Endothelial cell of umbilical vein (primary cell): ENCODE measurements at regions not wholly inside any gene's neighbourhood (a gene's known extent, or its start where the extent isn't known, plus 50 kb on each side); places are given as distances from the start of the nearest gene placed in this dataset.

Source experiments
- BruUV-seq: library from RNA; stranded (reverse); fragments of 400-500 nt; replicated peaks from 2 replicates; lab custom pipeline; 2021; lab: Mats Ljungman, UMichigan
- CTCF ChIA-PET: fragments of 300-600, 350-600 bp; sonication (Branson Sonifier 250); formaldehyde crosslinking; loops from one replicate; lab custom pipeline; 2021; ENCODE audit warnings: antibody characterized with exemption, inconsistent platforms; lab: Charles Lee
- POLR2A ChIA-PET: fragments of 300-600, 350-600 bp; sonication (Branson Sonifier 250); formaldehyde crosslinking; loops from one replicate; lab custom pipeline; 2021; ENCODE audit warnings: antibody characterized with exemption, inconsistent platforms; lab: Charles Lee
- DNase-seq: peaks from one replicate; pipeline ENCODE4 v3.0.0-alpha.2; 2011; ENCODE audit warnings: low read depth, low spot score
- FAIRE-seq: peaks from 2 replicates; lab custom pipeline; 2011; peaks lifted over from hg19 to GRCh38; lab: Jason Lieb, UNC
- H2AFZ ChIP-seq: 2 replicates; pipeline ENCODE4 v1.6.0; 2012; ENCODE audit warnings: low read depth, low read length, control low read depth, inconsistent platforms
- H3K27ac ChIP-seq: 2 replicates; pipeline ENCODE4 v1.5.1; 2011; ENCODE audit warnings: low read depth, mild to moderate bottlenecking, control low read depth, low read length, moderate library complexity; ENCODE audit not compliant: insufficient read depth
- H3K27me3 ChIP-seq, 2 experiments: 2 replicates each; pipeline versions ENCODE4 v1.6.0 to v1.6.1; 2011; ENCODE audit warnings: low read length in 2 of 2, mixed read lengths in 1 of 2; ENCODE audit not compliant: control insufficient read depth in 2 of 2, insufficient read depth in 2 of 2
- H3K36me3 ChIP-seq, 2 experiments: 2 replicates in 1 of 2; 3 replicates in 1 of 2; pipeline ENCODE4 v1.5.1; 2011; ENCODE audit warnings: low read length in 2 of 2, mild to moderate bottlenecking in 1 of 2, moderate library complexity in 1 of 2; ENCODE audit not compliant: control insufficient read depth in 2 of 2, insufficient read depth in 2 of 2; ENCODE audit errors: extremely low read depth in 1 of 2
- H3K4me1 ChIP-seq: 3 replicates; pipeline ENCODE4 v1.5.1; 2011; ENCODE audit warnings: mild to moderate bottlenecking, low read length; ENCODE audit not compliant: control insufficient read depth, insufficient read depth; ENCODE audit errors: extremely low read depth
- H3K4me2 ChIP-seq: 2 replicates; pipeline ENCODE4 v1.6.1; 2011; ENCODE audit warnings: low read length, control low read depth, mixed read lengths; ENCODE audit not compliant: insufficient read depth
- H3K4me3 ChIP-seq, 3 experiments: fragments of 200-600 bp in 1 of 3; sonication (generic), shearing (Covaris generic) in 1 of 3; replicated peaks in 1 of 3; 2 replicates each; pipeline ENCODE4 v1.5.1; 2011 to 2016; ENCODE audit warnings: control low read depth in 3 of 3, low read length in 3 of 3, mild to moderate bottlenecking in 2 of 3, inconsistent platforms in 1 of 3, low read depth in 1 of 3, moderate library complexity in 1 of 3; ENCODE audit not compliant: insufficient read depth in 1 of 3
- H3K79me2 ChIP-seq: 2 replicates; pipeline ENCODE4 v1.6.0; 2012; ENCODE audit warnings: low read length, inconsistent platforms; ENCODE audit not compliant: control insufficient read depth, insufficient read depth
- H3K9ac ChIP-seq: replicated peaks from 2 replicates; pipeline ENCODE3; 2011; ENCODE audit warnings: low read length, control low read depth; ENCODE audit not compliant: insufficient read depth; ENCODE audit errors: extremely low read depth
- H3K9me1 ChIP-seq: replicated peaks from 3 replicates; pipeline ENCODE4 v1.6.0; 2011; ENCODE audit warnings: mild to moderate bottlenecking, low read length; ENCODE audit not compliant: control insufficient read depth, insufficient read depth; ENCODE audit errors: extremely low read depth
- H3K9me3 ChIP-seq: replicated peaks from 2 replicates; pipeline ENCODE4 v1.5.1; 2012; ENCODE audit warnings: low read length, inconsistent platforms; ENCODE audit not compliant: control insufficient read depth, insufficient read depth
- H4K20me1 ChIP-seq: replicated peaks from 2 replicates; pipeline ENCODE3; 2011; ENCODE audit warnings: mild to moderate bottlenecking, low read length; ENCODE audit not compliant: control insufficient read depth, insufficient read depth; ENCODE audit errors: extremely low read depth
- EZH2 ChIP-seq: IDR thresholded peaks from 2 replicates; pipeline ENCODE4 v1.6.1; 2012; ENCODE audit warnings: borderline replicate concordance, low read depth, mild to moderate bottlenecking, moderate library complexity, low read length, inconsistent platforms; ENCODE audit not compliant: severe bottlenecking
- FOS ChIP-seq: IDR thresholded peaks from 2 replicates; pipeline ENCODE4 v1.6.1; 2011; ENCODE audit warnings: mild to moderate bottlenecking, low read length, moderate library complexity, borderline replicate concordance; ENCODE audit not compliant: insufficient read depth
- GATA2 ChIP-seq: IDR thresholded peaks from 2 replicates; pipeline ENCODE4 v1.7.0; 2011; ENCODE audit warnings: low read depth, mild to moderate bottlenecking, moderate library complexity, mixed read lengths, low read length; ENCODE audit not compliant: insufficient read length, insufficient read depth
- JUN ChIP-seq: IDR thresholded peaks from 2 replicates; pipeline ENCODE4 v1.6.1; 2011; ENCODE audit warnings: borderline replicate concordance, low read depth; ENCODE audit not compliant: insufficient read length, insufficient read depth
- MYC ChIP-seq: IDR thresholded peaks from one replicate; pipeline ENCODE4 v1.6.1; 2011; ENCODE audit warnings: mild to moderate bottlenecking, low read depth, low read length
- POLR2A ChIP-seq: IDR thresholded peaks from 2 replicates; pipeline ENCODE4 v1.6.1; 2012; ENCODE audit warnings: low read depth, mild to moderate bottlenecking, control low read depth, low read length
- POLR2AphosphoS5 ChIP-seq: IDR thresholded peaks from 2 replicates; pipeline ENCODE4 v1.6.1; 2012; ENCODE audit warnings: low read depth, mild to moderate bottlenecking, control low read depth, low read length, moderate library complexity; ENCODE audit not compliant: insufficient read depth
- dilution Hi-C: fragments of 300-500 bp; cut with MboI; formaldehyde crosslinking; loops from one replicate; pipeline ENCODE4 v1.15.0; 2019; ENCODE audit warnings: low sequenced_read_pairs; ENCODE audit not compliant: extremely low pct_ligation_motif_present
- intact Hi-C: fragments of 100-400 bp; cut with micrococcal nuclease; formaldehyde crosslinking; loops from one replicate; pipeline ENCODE4 v1.10.0; 2022
- TF ChIP-seq, protein P1 (sequence below): IDR thresholded peaks from 2 replicates; pipeline ENCODE4 v1.6.1; 2011; ENCODE audit not compliant: insufficient read depth, insufficient read length
- TF ChIP-seq, protein P2 (sequence below), 2 donors: IDR thresholded peaks; 1 replicate in 1 of 2; 2 replicates in 1 of 2; pipeline ENCODE4 v1.5.1; 2011; ENCODE audit warnings: low read length in 2 of 2, mild to moderate bottlenecking in 2 of 2, moderate library complexity in 2 of 2, control low read depth in 1 of 2, inconsistent platforms in 1 of 2, low read depth in 1 of 2; ENCODE audit not compliant: insufficient read depth in 1 of 2; ENCODE audit errors: extremely low read depth in 1 of 2

DNA sequence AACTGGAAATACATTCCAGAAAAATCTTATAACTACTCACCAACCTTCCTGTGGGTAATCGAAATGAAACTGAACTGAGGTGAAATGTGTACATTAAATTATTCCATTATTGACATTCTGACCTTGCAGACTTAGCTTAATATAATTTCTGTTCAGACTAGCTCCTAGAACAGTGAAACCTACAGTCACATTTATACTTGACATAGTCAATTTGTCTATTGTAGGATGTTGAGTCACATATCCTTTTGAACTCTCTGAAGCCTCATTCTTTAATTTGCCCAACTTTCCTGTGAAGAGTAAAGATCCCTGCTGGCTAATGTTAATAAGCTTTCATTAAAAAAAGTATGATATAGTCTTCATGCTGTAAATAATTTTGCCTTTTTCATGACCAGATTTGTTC lies 92.0 kb upstream of the SCEL start:
- CTCF ChIA-PET = interaction anchor here (1.0 kb wide), 1 partner anchor 12 kb away, joined by 4 read pairs; no protein-coding TSS in a partner anchor
- Histone ChIP-seq H3K9me1 (no peaks in the 10 kb centered on the region), H3K79me2 (no peaks in the 10 kb centered on the region), H4K20me1 (no peaks in the 10 kb centered on the region), H3K27me3 (peaks cover 0 to under 1% of the 10 kb centered on the region in 2 experiments), H3K4me3 (no peak overlapping the region), H3K36me3 (no peaks in the 10 kb centered on the region), H3K4me2 (no peak overlapping the region), H2AFZ (no peak overlapping the region), H3K9me3 (no peaks in the 10 kb centered on the region), H3K27ac (no peak overlapping the region), H3K4me1 (no peaks in the 10 kb centered on the region), H3K9ac (no peak overlapping the region)
- no peak for FAIRE-seq
- BruUV-seq = no TSS peak
- dilution Hi-C loops = no loop called here
- TF ChIP-seq GATA2 (no peak), MYC (no peak), POLR2A (no peak), POLR2AphosphoS5 (no peak), EZH2 (no peak), FOS (no peak), JUN (no peak)
- TF ChIP-seq, protein P1, sequence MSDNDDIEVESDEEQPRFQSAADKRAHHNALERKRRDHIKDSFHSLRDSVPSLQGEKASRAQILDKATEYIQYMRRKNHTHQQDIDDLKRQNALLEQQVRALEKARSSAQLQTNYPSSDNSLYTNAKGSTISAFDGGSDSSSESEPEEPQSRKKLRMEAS = no peak
- TF ChIP-seq, protein P2, sequence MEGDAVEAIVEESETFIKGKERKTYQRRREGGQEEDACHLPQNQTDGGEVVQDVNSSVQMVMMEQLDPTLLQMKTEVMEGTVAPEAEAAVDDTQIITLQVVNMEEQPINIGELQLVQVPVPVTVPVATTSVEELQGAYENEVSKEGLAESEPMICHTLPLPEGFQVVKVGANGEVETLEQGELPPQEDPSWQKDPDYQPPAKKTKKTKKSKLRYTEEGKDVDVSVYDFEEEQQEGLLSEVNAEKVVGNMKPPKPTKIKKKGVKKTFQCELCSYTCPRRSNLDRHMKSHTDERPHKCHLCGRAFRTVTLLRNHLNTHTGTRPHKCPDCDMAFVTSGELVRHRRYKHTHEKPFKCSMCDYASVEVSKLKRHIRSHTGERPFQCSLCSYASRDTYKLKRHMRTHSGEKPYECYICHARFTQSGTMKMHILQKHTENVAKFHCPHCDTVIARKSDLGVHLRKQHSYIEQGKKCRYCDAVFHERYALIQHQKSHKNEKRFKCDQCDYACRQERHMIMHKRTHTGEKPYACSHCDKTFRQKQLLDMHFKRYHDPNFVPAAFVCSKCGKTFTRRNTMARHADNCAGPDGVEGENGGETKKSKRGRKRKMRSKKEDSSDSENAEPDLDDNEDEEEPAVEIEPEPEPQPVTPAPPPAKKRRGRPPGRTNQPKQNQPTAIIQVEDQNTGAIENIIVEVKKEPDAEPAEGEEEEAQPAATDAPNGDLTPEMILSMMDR (IDR thresholded peaks at IDR 0.05; ENCODE audit: extremely low read depth in 1 of 2, insufficient read depth in 1 of 2, low read depth in 1 of 2, low read length in 2 of 2) = no peak
- no peak for DNase-seq
- POLR2A ChIA-PET = interaction anchor here (0.6 kb wide), 1 partner anchor 17 kb away, joined by 3 read pairs; no protein-coding TSS in a partner anchor
- intact Hi-C loops = no loop called here
